GM19372 (cell line): ENCODE measurements at regions not wholly inside any gene's neighbourhood (a gene's known extent, or its start where the extent isn't known, plus 50 kb on each side); places are given as distances from the start of the nearest gene placed in this dataset.
"Not testable (repeated sequence)": the region's sequence is repeated elsewhere in the genome, so short reads cannot be mapped to it uniquely, and the experiment has no call there.

Source experiments
- ATAC-seq: cut with Tn5 transposase; IDR thresholded peaks from one replicate; pipeline ENCODE4 v1.9.1; 2021; ENCODE audit warnings: mild to moderate bottlenecking, low read depth, moderate library complexity; ENCODE audit not compliant: unreplicated experiment

GRCh38 chr4:123200051-123200940 lies 196.3 kb upstream of the SPRY1 start:
- no peak for ATAC-seq

- ATAC-seq = no peak
These were observed 191.9 kb upstream of the SPRY1 start for GRCh38 chr4:123204737-123205136.

- ATAC-seq = no peak
These were observed 190.6 kb upstream of the SPRY1 start for GRCh38 chr4:123206016-123206415.

GRCh38 chr4:123209436-123209835 lies 187.2 kb upstream of the SPRY1 start:
- ATAC-seq = no peak

- no peak for ATAC-seq
These were observed 181.1 kb upstream of the SPRY1 start for GRCh38 chr4:123215536-123215935.

GRCh38 chr4:123216543-123216942 lies 180.1 kb upstream of the SPRY1 start:
- ATAC-seq = no peak

- ATAC-seq = no peak
These were observed 179.6 kb upstream of the SPRY1 start for GRCh38 chr4:123216946-123217345.

GRCh38 chr4:123217664-123218063 lies 178.9 kb upstream of the SPRY1 start:
- no peak for ATAC-seq

- ATAC-seq = no peak
These were observed 177.6 kb upstream of the SPRY1 start for GRCh38 chr4:123218981-123219380.

GRCh38 chr4:123229286-123229685 lies 167.3 kb upstream of the SPRY1 start:
- no peak for ATAC-seq

GRCh38 chr4:123230061-123230460 lies 166.5 kb upstream of the SPRY1 start:
- ATAC-seq = no peak

- ATAC-seq = no peak
These were observed 164.2 kb upstream of the SPRY1 start for GRCh38 chr4:123232439-123232838.

GRCh38 chr4:123233136-123233768 lies 163.3 kb upstream of the SPRY1 start:
- ATAC-seq = no peak

GRCh38 chr4:123234955-123235354 lies 161.6 kb upstream of the SPRY1 start:
- ATAC-seq = no peak

GRCh38 chr4:123235431-123235830 lies 161.2 kb upstream of the SPRY1 start:
- ATAC-seq = no peak

- no peak for ATAC-seq
These were observed 160.0 kb upstream of the SPRY1 start for GRCh38 chr4:123236606-123237005.

GRCh38 chr4:123240286-123240685 lies 156.3 kb upstream of the SPRY1 start:
- not testable (repeated sequence) for ATAC-seq

GRCh38 chr4:123243220-123243619 lies 153.4 kb upstream of the SPRY1 start:
- not testable (repeated sequence) for ATAC-seq

- ATAC-seq = no peak
These were observed 152.5 kb upstream of the SPRY1 start for GRCh38 chr4:123244137-123244536.

GRCh38 chr4:123246085-123246484 lies 150.5 kb upstream of the SPRY1 start:
- no peak for ATAC-seq

GRCh38 chr4:123248085-123248659 lies 148.4 kb upstream of the SPRY1 start:
- ATAC-seq = no peak

GRCh38 chr4:123249821-123250220 lies 146.8 kb upstream of the SPRY1 start:
- no peak for ATAC-seq
